H1 (cell line): ENCODE measurements at regions not wholly inside any gene's neighbourhood (a gene's known extent, or its start where the extent isn't known, plus 50 kb on each side); places are given as distances from the start of the nearest gene placed in this dataset.

Experiments
- CREB1 ChIP-seq: IDR thresholded peaks from 2 replicates; pipeline ENCODE4 v1.6.1; 2012; ENCODE audit warnings: inconsistent platforms
- CTCF ChIP-seq, 3 experiments: IDR thresholded peaks; 1 replicate in 2 of 3; 2 replicates in 1 of 3; pipeline versions ENCODE4 v1.5.1 to v1.6.1; 2011; ENCODE audit warnings: low read length in 3 of 3, mild to moderate bottlenecking in 3 of 3, inconsistent platforms in 2 of 3, low read depth in 1 of 3, moderate library complexity in 1 of 3; ENCODE audit not compliant: insufficient read depth in 1 of 3; ENCODE audit errors: control extremely low read depth in 1 of 3
- KDM5A ChIP-seq: fragments of 200-600 bp; IDR thresholded peaks from 2 replicates; pipeline ENCODE4 v1.7.1; 2012; ENCODE audit warnings: mild to moderate bottlenecking, low read length, inconsistent platforms, mixed read lengths
- NRF1 ChIP-seq: IDR thresholded peaks from 2 replicates; pipeline ENCODE4 v1.6.1; 2011; ENCODE audit warnings: mild to moderate bottlenecking, low read depth, low read length, improper control_type of control experiment
- POLR2A ChIP-seq, 2 experiments: IDR thresholded peaks; 1 replicate in 1 of 2; 2 replicates in 1 of 2; pipeline ENCODE4 v1.6.1; 2011; ENCODE audit warnings: low read depth in 2 of 2, low read length in 2 of 2, mild to moderate bottlenecking in 2 of 2; ENCODE audit errors: control extremely low read depth in 1 of 2
- POLR2AphosphoS5 ChIP-seq: IDR thresholded peaks from 2 replicates; pipeline ENCODE4 v1.6.1; 2011; ENCODE audit warnings: low read depth, low read length
- RAD21 ChIP-seq, 2 experiments: IDR thresholded peaks in 1 of 2; conservative IDR thresholded peaks in 1 of 2; 2 replicates each; pipeline ENCODE4 v1.6.1; 2011; ENCODE audit warnings: low read depth in 2 of 2, low read length in 2 of 2, improper control_type of control experiment in 1 of 2, inconsistent platforms in 1 of 2, mild to moderate bottlenecking in 1 of 2, moderate library complexity in 1 of 2
- RBBP5 ChIP-seq: IDR thresholded peaks from 2 replicates; pipeline ENCODE4 v1.7.1; 2012; ENCODE audit warnings: low read depth, mild to moderate bottlenecking, inconsistent platforms, low read length, moderate library complexity, borderline replicate concordance
- RXRA ChIP-seq: IDR thresholded peaks from 2 replicates; pipeline ENCODE4 v1.6.1; 2011; ENCODE audit warnings: low read depth, mild to moderate bottlenecking, low read length, moderate library complexity; ENCODE audit not compliant: insufficient read depth
- TCF12 ChIP-seq: IDR thresholded peaks from 2 replicates; pipeline ENCODE4 v1.6.1; 2011; ENCODE audit warnings: low read depth, mild to moderate bottlenecking, low read length
- USF2 ChIP-seq: IDR thresholded peaks from 2 replicates; pipeline ENCODE4 v1.6.1; 2011; ENCODE audit warnings: low read length, improper control_type of control experiment

- TF ChIP-seq USF2 (no peak), CTCF (IDR thresholded peaks at IDR 0.05; ENCODE audit: control extremely low read depth in 1 of 3, insufficient read depth in 1 of 3, low read depth in 1 of 3, low read length in 3 of 3) (no peak), CREB1 (no peak), RAD21 (IDR thresholded peaks at IDR 0.05 in 1 of 2, conservative IDR thresholded peaks at IDR 0.05 in 1 of 2; ENCODE audit: low read depth in 2 of 2, low read length in 2 of 2) (no peak), TCF12 (no peak), RXRA (no peak), KDM5A (no peak), RBBP5 (no peak), POLR2A (IDR thresholded peaks at IDR 0.05; ENCODE audit: control extremely low read depth in 1 of 2, low read depth in 2 of 2, low read length in 2 of 2) (no peak), NRF1 (no peak), POLR2AphosphoS5 (no peak)
Measured at GRCh38 chr13:24629320-24629719, 50.9 kb upstream of the ATP12A start.
